ENCODE measurements at regions not wholly inside any gene's neighbourhood (a gene's known extent, or its start where the extent isn't known, plus 50 kb on each side); places are given as distances from the start of the nearest gene placed in this dataset.

DNA sequence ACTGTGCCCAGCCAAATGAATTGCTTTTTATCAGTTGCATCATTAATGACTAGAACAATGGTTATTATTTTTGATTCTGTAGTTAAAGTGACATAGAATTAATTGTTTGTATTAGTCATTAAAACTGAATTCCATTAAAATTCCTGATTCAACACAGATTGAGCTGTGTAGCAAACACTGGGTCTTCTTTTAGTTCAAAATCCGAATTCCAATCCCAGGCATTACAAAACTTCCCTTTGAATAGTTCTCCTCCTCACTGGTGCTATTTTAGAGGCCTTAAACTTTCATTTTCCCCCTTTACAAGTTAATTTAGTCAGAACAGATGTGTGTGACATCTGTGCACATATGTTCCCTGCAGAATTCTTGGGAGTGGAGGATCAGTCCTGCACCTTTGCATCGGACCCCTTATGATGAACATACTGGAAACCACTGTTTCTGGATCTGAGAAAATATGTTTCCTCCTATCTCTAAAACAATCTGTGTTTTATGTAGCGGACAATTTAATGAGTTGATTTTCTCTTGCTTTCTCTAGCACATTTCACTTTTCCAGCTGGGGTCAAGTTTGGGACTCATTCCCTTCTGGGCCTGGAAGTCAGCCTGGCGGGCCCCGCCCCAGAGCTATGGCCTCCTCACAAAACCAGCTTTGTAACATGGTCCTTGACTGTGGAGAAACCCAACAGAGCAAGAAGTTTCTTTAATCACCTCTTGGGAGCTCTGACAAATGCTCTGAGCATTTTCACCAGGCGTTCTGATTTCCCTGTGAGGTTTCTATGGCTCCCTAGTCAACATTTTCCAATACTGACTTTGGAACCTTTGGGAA is 87.9 kb upstream of the MAMDC2 start:
- H3K79me2 ChIP-seq (ENCODE audit: insufficient read depth, low read length), result no peaks in the 10 kb centered on the region
- no peaks in the 10 kb centered on the region for H4K20me1 ChIP-seq (ENCODE audit: low read depth, low read length)
- no peak overlapping the region for H3K27ac ChIP-seq (ENCODE audit: low read depth, low read length)
- no peak overlapping the region for H2AFZ ChIP-seq (ENCODE audit: low read depth, low read length, severe bottlenecking)
- H3F3A ChIP-seq (ENCODE audit: insufficient read depth), result no peaks in the 10 kb centered on the region
- no peaks in the 10 kb centered on the region for H3K36me3 ChIP-seq (ENCODE audit: low read length)
- H3K4me3 ChIP-seq (ENCODE audit: insufficient read depth, low read length, poor library complexity, severe bottlenecking), result no peak overlapping the region
- TF ChIP-seq EZH2phosphoT487 (conservative IDR thresholded peaks at IDR 0.05; ENCODE audit: low read length), result no peak
- TF ChIP-seq, protein P1, sequence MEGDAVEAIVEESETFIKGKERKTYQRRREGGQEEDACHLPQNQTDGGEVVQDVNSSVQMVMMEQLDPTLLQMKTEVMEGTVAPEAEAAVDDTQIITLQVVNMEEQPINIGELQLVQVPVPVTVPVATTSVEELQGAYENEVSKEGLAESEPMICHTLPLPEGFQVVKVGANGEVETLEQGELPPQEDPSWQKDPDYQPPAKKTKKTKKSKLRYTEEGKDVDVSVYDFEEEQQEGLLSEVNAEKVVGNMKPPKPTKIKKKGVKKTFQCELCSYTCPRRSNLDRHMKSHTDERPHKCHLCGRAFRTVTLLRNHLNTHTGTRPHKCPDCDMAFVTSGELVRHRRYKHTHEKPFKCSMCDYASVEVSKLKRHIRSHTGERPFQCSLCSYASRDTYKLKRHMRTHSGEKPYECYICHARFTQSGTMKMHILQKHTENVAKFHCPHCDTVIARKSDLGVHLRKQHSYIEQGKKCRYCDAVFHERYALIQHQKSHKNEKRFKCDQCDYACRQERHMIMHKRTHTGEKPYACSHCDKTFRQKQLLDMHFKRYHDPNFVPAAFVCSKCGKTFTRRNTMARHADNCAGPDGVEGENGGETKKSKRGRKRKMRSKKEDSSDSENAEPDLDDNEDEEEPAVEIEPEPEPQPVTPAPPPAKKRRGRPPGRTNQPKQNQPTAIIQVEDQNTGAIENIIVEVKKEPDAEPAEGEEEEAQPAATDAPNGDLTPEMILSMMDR (IDR thresholded peaks at IDR 0.05; ENCODE audit: insufficient read depth, low read length, poor library complexity, severe bottlenecking), result no peak
- H3K9ac ChIP-seq (ENCODE audit: low read length), result no peak overlapping the region
- no peaks in the 10 kb centered on the region for H3K27me3 ChIP-seq (ENCODE audit: low read length)
- H3K9me3 ChIP-seq (ENCODE audit: insufficient read depth, low read length), result no peaks in the 10 kb centered on the region
- no peak overlapping the region for H3K4me2 ChIP-seq (ENCODE audit: low read depth, low read length, poor library complexity, severe bottlenecking)
- no peaks in the 10 kb centered on the region for H3K9me2 ChIP-seq (replicated peaks; ENCODE audit: insufficient read depth, low read length)

DNA sequence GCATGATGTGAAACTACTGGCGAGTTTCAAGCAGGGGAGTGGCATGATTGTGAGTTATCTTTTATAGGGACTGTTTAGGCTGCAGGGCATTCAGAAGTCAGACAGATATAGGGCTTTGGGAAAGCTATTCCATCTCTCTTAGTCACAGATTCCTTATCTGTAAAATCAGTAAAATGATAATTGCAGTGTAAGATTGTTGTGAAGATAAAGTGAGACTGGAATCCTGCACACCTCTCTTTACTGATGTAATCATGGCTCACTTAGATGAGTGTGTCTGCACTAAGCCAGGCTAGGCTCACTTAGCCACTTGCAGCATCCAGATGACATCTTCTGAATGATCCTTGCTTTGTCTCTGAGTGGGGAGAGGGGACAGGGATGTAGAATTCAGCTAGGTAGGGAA is 81.8 kb upstream of the MAMDC2 start:
- Histone ChIP-seq H3K9ac (ENCODE audit: low read length) (no peak overlapping the region), H3K36me3 (ENCODE audit: low read length) (no peaks in the 10 kb centered on the region), H3K27ac (ENCODE audit: low read depth, low read length) (no peak overlapping the region), H3K4me3 (ENCODE audit: insufficient read depth, low read length, poor library complexity, severe bottlenecking) (no peak overlapping the region), H3K79me2 (ENCODE audit: insufficient read depth, low read length) (no peaks in the 10 kb centered on the region), H3K27me3 (ENCODE audit: low read length) (no peaks in the 10 kb centered on the region), H3K4me2 (ENCODE audit: low read depth, low read length, poor library complexity, severe bottlenecking) (no peak overlapping the region), H3K9me2 (replicated peaks; ENCODE audit: insufficient read depth, low read length) (no peaks in the 10 kb centered on the region), H3F3A (ENCODE audit: insufficient read depth) (no peaks in the 10 kb centered on the region), H4K20me1 (ENCODE audit: low read depth, low read length) (no peaks in the 10 kb centered on the region), H3K9me3 (ENCODE audit: insufficient read depth, low read length) (no peaks in the 10 kb centered on the region), H2AFZ (ENCODE audit: low read depth, low read length, severe bottlenecking) (no peak overlapping the region)
- TF ChIP-seq, protein P1 (IDR thresholded peaks at IDR 0.05; ENCODE audit: insufficient read depth, low read length, poor library complexity, severe bottlenecking), result no peak
- no peak for TF ChIP-seq EZH2phosphoT487 (conservative IDR thresholded peaks at IDR 0.05; ENCODE audit: low read length)

DNA sequence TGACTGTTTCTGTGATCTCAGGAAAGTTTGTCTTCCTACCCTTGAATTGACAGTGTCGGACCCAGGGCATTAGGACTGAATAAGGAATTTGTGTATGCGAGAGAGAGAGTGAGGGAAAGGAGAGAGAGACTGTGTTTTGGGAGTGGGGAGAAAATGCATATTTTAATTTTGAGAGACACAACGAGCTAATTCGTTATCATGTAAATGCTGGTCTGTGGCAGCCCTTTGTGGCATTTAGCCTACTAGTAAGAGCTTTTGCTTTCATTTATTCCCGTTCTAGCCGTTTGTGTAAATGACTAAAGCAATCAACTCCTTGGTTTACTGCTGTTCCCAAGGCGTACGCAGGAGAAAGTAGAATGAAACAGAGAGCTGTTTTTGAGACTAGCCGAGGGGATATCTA is 79.8 kb upstream of the MAMDC2 start:
- Histone ChIP-seq H3K9ac (ENCODE audit: low read length) (no peak overlapping the region), H3K4me3 (ENCODE audit: insufficient read depth, low read length, poor library complexity, severe bottlenecking) (no peak overlapping the region), H3K9me2 (replicated peaks; ENCODE audit: insufficient read depth, low read length) (no peaks in the 10 kb centered on the region), H3K27ac (ENCODE audit: low read depth, low read length) (no peak overlapping the region), H3K4me2 (ENCODE audit: low read depth, low read length, poor library complexity, severe bottlenecking) (no peak overlapping the region), H4K20me1 (ENCODE audit: low read depth, low read length) (no peaks in the 10 kb centered on the region), H2AFZ (ENCODE audit: low read depth, low read length, severe bottlenecking) (no peak overlapping the region), H3K36me3 (ENCODE audit: low read length) (no peaks in the 10 kb centered on the region), H3K79me2 (ENCODE audit: insufficient read depth, low read length) (no peaks in the 10 kb centered on the region), H3K27me3 (ENCODE audit: low read length) (no peaks in the 10 kb centered on the region), H3K9me3 (ENCODE audit: insufficient read depth, low read length) (no peaks in the 10 kb centered on the region), H3F3A (ENCODE audit: insufficient read depth) (no peaks in the 10 kb centered on the region)
- no peak for TF ChIP-seq EZH2phosphoT487 (conservative IDR thresholded peaks at IDR 0.05; ENCODE audit: low read length)
- TF ChIP-seq, protein P1 (IDR thresholded peaks at IDR 0.05; ENCODE audit: insufficient read depth, low read length, poor library complexity, severe bottlenecking), result no peak
